ENCODE measurements at regions not wholly inside any gene's neighbourhood (a gene's known extent, or its start where the extent isn't known, plus 50 kb on each side); places are given as distances from the start of the nearest gene placed in this dataset.

GRCh38 chr1:29828526-29829447, 592.5 kb downstream of the PTPRU start:
- TF ChIP-seq ARNTL (CRISPR knock-in tag; IDR thresholded peaks at IDR 0.05; ENCODE audit: borderline replicate concordance, low read depth) (no peak), CSDC2 (CRISPR knock-in tag; IDR thresholded peaks at IDR 0.05) (no peak), ZNF8 (CRISPR knock-in tag; IDR thresholded peaks at IDR 0.05) (no peak), ZFP30 (CRISPR knock-in tag; IDR thresholded peaks at IDR 0.05) (no peak), TOX (CRISPR knock-in tag; IDR thresholded peaks at IDR 0.05; ENCODE audit: borderline replicate concordance) (no peak), ZC3H10 (CRISPR knock-in tag; IDR thresholded peaks at IDR 0.05) (no peak), POU6F1 (CRISPR knock-in tag; IDR thresholded peaks at IDR 0.05; ENCODE audit: borderline replicate concordance, low read depth) (no peak)
- TF ChIP-seq, protein P1, sequence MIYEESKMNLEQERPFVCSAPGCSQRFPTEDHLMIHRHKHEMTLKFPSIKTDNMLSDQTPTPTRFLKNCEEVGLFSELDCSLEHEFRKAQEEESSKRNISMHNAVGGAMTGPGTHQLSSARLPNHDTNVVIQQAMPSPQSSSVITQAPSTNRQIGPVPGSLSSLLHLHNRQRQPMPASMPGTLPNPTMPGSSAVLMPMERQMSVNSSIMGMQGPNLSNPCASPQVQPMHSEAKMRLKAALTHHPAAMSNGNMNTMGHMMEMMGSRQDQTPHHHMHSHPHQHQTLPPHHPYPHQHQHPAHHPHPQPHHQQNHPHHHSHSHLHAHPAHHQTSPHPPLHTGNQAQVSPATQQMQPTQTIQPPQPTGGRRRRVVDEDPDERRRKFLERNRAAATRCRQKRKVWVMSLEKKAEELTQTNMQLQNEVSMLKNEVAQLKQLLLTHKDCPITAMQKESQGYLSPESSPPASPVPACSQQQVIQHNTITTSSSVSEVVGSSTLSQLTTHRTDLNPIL (CRISPR knock-in tag; IDR thresholded peaks at IDR 0.05; ENCODE audit: low read depth), result no peak
